ENCODE measurements at regions not wholly inside any gene's neighbourhood (a gene's known extent, or its start where the extent isn't known, plus 50 kb on each side); places are given as distances from the start of the nearest gene placed in this dataset.

GRCh38 chr18:77820472-77820871 lies 570.8 kb downstream of the GALR1 start:
- TF ChIP-seq POLR2AphosphoS5 (IDR thresholded peaks at IDR 0.05; ENCODE audit: insufficient read depth in 1 of 2, low read depth in 1 of 2), result no peak
- TF ChIP-seq CTCF (IDR thresholded peaks at IDR 0.05), result no peak

Data from vagina (tissue), 2 donors.